SK-N-MC (cell line): ENCODE measurements at regions not wholly inside any gene's neighbourhood (a gene's known extent, or its start where the extent isn't known, plus 50 kb on each side); places are given as distances from the start of the nearest gene placed in this dataset.

ENCODE experiments used
- EZH2 ChIP-seq: fragments of 200-600 bp; sonication (generic); IDR thresholded peaks from one replicate; pipeline ENCODE4 v1.6.1; 2017; ENCODE audit warnings: antibody characterized with exemption
- POLR2AphosphoS5 ChIP-seq: IDR thresholded peaks from 2 replicates; pipeline ENCODE4 v1.6.1; 2012; ENCODE audit warnings: mild to moderate bottlenecking, low read depth, low read length, borderline replicate concordance

- TF ChIP-seq POLR2AphosphoS5 (no peak), EZH2 (no peak)
These were observed 69.0 kb upstream of the HRH2 start for GRCh38 chr5:175588709-175589429.
